ENCODE measurements at regions not wholly inside any gene's neighbourhood (a gene's known extent, or its start where the extent isn't known, plus 50 kb on each side); places are given as distances from the start of the nearest gene placed in this dataset.

DNA sequence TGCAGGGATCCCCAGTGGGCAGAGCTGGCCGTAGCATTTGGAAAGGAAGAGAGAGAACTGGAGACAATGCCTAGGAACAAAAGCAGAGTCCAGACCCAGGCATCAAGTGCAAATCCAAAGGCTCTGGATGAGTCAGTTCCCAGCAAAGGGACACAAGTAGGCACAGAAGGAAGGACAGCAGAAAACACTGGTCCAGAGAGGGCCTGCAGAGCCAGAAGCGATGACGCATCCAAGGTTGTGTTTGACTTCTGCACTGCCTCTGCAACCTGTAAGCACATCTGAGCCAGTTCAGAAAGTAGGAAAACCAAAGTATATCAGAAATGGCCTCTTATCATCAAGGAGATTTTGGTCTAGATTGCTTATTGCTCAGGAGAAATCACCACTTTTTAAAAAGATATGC, 604.5 kb downstream of the FGF9 start (continued):
- no peak for TF ChIP-seq ZNF318 (IDR thresholded peaks at IDR 0.05; ENCODE audit: borderline replicate concordance in 1 of 2, low read depth in 1 of 2)
- TF ChIP-seq SMARCA4 (IDR thresholded peaks at IDR 0.05), result no peak
- TF ChIP-seq MYBL2 (IDR thresholded peaks at IDR 0.05; ENCODE audit: low read depth), result no peak
- no peak for TF ChIP-seq MYBL2 (CRISPR knock-in tag; IDR thresholded peaks at IDR 0.05; ENCODE audit: borderline replicate concordance)
- TF ChIP-seq JUND (IDR thresholded peaks at IDR 0.05; ENCODE audit: borderline replicate concordance, low read depth, low read length), result no peak
- TF ChIP-seq JUND (tag; IDR thresholded peaks at IDR 0.05; ENCODE audit: borderline replicate concordance, low read depth, low read length), result no peak
- no peak for TF ChIP-seq GABPB1 (CRISPR knock-in tag; IDR thresholded peaks at IDR 0.05)
